Vagina (tissue), 2 donors: ENCODE measurements at regions not wholly inside any gene's neighbourhood (a gene's known extent, or its start where the extent isn't known, plus 50 kb on each side); places are given as distances from the start of the nearest gene placed in this dataset.

ENCODE experiments used
- CTCF ChIP-seq, 3 experiments: fragments of 450-650 bp in 2 of 3; fragments of 200-600 bp in 1 of 3; sonication (generic) in 1 of 3; IDR thresholded peaks; one replicate each; pipeline ENCODE4 v1.5.1; 2017 to 2019; ENCODE audit warnings: antibody characterized with exemption in 3 of 3, mild to moderate bottlenecking in 2 of 3, moderate library complexity in 2 of 3
- POLR2A ChIP-seq, 2 donors: fragments of 450-650 bp; IDR thresholded peaks; one replicate each; pipeline ENCODE4 v1.6.1; 2017; ENCODE audit warnings: antibody characterized with exemption in 2 of 2, mild to moderate bottlenecking in 2 of 2, moderate library complexity in 2 of 2
- POLR2AphosphoS5 ChIP-seq, 2 donors: sonication (generic); formaldehyde crosslinking; IDR thresholded peaks; one replicate each; pipeline ENCODE4 v1.9.0; 2017; ENCODE audit warnings: antibody characterized with exemption in 2 of 2, mild to moderate bottlenecking in 2 of 2, low read depth in 1 of 2; ENCODE audit not compliant: insufficient read depth in 1 of 2

- TF ChIP-seq POLR2A (IDR thresholded peaks at IDR 0.05) (no peak), CTCF (IDR thresholded peaks at IDR 0.05) (no peak), POLR2AphosphoS5 (IDR thresholded peaks at IDR 0.05; ENCODE audit: insufficient read depth in 1 of 2, low read depth in 1 of 2) (no peak)
Measured at GRCh38 chr5:2111569-2112105, 228.9 kb upstream of the IRX4 start.
